HG03280 (cell line): ENCODE measurements at regions not wholly inside any gene's neighbourhood (a gene's known extent, or its start where the extent isn't known, plus 50 kb on each side); places are given as distances from the start of the nearest gene placed in this dataset.

Source experiments
- ATAC-seq: cut with Tn5 transposase; IDR thresholded peaks from one replicate; pipeline ENCODE4 v1.9.1; 2021; ENCODE audit warnings: mild to moderate bottlenecking, moderate library complexity; ENCODE audit not compliant: unreplicated experiment

DNA sequence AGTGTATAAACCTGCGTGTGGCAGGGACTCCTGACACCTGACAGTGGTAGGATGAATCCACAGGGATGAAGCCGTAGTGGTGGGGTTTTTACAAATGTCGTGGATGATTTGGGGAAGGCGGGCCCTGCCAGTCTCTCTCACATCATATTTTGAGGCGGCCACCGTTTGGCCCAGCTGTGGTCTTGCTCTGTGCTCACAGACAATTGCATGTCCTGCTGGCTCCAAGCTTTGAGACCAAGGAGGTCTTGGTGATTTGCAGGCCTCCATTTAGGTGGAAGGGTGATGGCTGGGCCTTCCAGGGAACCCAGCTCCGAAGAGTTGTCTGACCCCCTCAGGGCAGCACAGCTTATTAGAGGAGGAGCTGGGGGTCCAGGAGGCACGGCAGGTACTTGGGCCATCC is 151.1 kb upstream of the SHH start:
- no peak for ATAC-seq

DNA sequence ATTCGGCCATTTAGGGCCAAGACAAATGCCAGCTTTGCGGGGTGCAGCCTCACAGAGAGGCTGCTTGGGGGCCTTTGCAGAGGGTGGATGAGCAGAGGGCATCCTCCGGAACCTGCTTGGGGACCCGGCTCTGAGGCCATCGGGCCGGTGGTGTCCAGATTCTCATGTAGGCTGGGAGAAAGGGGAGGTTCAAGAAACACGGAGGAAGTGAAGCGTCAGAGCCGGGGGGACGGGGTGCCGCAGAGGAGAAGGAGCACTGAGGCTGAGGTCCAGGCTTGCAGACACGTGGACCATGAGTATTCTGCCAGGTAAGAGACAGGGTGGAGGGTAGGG is 150.7 kb upstream of the SHH start:
- ATAC-seq = no peak

DNA sequence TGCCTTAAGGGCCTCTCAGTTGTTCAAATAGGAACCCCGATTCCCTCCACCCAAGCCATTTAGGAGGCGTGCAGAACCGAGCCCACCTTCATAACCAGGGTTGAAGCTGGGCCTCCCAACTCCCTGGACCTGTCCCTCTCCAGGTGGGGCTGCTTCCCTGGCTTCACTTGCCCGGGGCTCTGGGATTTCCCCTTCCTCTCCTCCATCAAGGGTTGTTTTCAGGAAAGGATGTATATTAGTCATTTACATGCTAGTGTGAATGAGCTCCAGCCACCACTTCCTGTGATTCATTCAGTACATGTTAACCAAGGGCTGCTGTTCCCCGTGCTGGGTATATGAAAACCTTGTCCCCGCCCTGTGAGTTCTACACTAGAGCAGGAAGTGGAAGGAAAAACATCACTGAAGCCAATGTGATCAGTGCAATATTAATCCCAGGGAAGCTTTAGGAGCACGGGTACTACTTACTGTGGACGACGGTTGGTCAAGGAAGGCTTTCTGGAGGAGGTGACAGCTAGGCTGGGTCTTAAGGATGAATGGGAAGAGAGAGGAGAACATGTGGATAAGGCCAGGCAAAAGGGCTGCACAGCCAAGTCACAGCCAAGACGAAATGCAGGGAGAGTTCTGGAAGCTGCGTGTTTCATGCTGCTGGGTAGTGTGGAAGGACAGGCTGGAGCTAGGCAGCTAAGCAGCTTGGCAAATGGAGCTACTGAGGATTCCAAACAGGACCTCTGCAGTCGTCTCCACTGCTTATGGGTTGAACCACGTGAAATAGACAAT is 150.1 kb upstream of the SHH start:
- no peak for ATAC-seq

DNA sequence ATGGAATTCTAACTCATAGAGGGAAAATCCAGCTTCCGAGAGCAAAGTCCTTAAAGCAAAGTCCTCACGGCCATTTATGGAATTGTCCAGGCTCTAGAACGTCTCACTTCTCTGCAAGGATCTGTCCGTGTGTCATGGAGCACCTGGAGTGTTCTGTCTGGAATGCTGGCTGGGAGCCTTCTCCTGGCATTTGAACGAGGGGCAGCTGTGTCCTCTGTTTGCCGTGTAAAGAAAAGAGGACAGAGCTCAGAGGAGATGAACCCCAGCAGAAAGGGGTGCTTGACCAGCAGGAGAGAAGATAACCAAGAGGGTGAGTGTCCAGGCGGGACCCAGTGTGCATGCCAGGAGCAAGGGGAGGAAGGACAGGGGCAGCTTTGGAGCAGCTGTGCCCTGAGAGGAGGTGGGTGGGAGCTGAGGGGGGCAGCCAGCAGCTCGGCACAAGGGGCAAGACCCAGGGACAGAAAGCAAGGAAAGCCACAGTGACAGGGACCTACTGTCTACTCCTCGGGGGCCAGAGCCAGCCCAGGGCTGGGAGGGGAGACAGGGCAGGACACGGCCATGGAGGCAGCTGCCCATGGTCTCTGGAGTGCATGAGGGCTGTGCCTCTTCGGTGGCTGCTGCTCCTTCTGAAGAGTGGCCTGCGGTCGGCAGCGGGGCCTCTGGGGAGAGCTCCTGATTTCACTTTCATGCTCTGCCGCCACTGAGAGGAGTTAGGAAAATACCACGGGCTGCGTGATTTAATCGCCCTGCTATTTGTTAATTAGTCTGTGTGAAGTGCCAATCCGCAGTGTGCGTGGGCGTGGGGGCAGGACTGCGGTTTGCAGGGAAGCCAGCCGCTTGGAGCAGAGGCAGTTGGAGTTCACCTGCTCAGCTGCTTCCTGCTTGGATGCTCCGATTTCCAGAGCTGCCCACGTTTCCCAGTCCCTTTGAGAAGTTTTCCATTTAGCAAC is 149.3 kb upstream of the SHH start:
- no peak for ATAC-seq

DNA sequence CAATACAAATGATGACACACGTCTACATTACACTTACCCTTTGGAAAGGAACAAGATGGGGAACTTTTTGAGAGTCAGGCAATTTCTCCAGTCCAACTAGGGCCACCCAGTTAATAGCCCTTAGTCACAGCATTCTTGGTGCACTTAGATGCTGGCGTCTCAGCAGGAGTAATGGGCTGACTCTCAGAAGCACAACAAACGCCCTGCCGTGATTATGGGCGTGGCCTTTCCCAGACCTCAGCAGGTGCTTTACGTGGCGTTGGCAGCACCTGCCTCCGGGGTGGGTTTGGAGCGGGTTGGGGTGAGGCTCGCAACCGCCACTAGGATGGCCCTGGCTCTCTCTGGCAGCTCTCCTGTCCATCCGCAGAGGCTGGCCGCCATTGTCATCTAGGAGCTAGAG is 147.6 kb upstream of the SHH start:
- ATAC-seq = no peak

DNA sequence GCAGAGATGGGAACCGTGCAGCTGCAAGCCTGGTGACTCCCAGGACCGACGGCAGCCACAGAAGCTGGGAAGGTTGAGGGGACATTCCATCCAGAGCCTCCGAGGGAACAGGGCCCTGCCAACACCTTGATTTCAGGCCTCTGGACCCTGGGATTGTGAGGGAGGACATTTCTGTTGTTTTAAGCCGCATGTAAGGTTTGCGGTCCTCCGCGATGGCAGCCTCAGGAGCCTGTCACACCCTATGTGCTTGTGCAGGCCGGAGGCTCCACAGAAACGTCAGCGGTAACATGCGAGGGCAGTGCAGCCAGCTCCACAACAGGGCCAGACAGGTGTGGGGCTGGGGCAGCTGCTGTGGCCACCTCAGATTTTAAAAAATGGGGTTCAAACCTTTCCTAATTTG is 144.7 kb upstream of the SHH start:
- no peak for ATAC-seq

DNA sequence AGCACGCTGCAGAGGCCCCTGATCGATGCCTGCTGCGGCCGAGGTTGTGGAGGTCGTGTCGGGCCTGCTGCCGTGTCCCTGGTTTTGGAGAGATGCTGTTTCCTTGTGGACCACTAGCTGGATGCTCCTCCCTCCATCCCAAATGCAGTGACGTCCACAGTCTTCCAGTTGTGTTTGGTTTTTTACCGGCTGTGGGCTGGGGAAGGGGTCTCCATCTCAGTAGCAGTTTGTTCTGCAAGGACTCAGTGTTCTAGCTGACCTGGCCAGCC is 143.0 kb upstream of the SHH start:
- no peak for ATAC-seq

DNA sequence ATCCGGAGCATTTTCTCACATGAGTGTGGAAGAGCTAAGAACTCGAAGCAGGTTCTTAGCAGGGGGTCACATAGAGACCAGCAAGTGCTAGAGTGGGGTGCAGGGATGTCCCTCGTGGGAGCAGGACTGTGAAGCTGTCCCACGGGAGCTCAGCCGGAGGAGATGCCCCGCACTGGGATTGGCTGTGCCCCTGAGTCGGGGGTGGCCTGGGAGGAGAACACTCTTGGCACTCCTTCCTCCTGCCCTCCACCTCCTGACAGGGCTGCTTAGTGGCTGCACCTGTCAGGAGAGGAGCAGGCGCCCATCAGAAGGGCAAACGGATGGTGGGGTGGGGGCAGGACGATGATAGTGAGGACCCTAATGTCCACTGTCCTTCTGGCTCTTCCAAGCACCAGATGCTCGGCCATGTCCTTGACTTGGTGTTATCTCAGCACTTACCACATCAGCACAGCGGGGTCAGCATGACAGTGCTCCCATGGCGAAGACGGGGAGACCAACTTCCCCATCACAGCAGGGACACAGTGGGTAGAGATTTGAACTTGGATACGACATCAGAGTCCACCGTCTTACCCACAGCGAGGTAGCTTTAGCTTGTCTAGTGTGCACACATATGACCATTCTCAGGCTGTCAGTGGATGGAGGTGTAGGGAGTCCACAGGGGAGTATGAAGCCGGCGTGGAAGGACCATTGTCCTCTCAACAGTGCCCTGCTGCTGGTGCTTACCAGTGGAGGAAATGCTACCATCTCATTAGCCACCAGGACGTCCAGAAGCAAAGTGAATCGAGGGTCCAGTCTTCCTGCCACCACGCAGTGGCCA is 142.5 kb upstream of the SHH start:
- no peak for ATAC-seq

DNA sequence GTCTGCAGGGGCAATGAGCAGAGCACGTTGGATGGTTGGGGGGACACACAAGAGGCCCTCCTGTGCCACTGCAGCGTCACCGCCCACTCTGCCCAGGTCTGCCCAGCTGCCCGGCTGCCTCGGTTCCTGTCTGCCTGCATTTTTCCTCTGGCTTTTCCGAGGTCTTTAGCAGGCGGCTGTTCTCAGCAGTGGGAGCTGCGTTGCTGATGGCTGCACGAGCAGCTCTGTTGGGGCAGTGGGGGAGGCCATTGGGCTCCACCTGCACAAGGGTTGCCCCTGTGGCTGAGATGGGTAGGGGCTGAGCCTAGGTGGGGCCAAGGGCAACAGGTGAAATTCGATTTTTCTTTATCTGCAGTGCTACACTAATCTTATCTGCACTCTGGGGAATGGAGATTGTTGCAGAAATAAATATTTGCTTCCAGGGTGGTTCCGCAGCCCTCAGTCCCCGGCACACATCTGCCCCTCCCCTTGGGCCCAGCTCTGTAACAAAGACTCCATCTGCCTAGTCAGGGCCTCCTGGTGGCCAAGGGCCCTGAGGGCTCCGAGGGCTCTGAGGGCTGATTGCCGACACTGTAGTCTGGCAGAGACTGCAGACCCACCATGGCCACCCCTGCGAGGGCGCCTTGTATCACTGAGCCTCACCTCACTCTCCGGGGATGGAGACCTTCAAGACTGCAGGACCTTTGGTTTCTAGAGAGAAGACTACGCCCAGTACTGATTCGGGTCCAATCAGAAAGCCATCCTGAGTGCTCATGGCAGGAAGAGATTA is 141.7 kb upstream of the SHH start:
- ATAC-seq = no peak

DNA sequence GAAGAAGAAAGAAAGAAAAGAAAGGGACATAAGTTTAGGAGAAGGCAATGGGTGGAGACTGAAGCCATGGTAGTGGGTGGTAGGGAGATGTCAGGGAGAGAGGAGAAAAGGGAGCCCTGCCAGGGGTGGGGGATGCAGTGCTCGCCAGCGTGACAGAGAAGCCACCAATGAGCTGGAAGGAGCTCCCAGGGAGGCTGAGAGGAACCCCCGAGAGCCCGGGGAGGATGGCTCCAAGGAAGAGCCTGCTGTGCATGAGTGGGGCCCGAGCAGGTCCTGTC is 141.2 kb upstream of the SHH start:
- no peak for ATAC-seq

DNA sequence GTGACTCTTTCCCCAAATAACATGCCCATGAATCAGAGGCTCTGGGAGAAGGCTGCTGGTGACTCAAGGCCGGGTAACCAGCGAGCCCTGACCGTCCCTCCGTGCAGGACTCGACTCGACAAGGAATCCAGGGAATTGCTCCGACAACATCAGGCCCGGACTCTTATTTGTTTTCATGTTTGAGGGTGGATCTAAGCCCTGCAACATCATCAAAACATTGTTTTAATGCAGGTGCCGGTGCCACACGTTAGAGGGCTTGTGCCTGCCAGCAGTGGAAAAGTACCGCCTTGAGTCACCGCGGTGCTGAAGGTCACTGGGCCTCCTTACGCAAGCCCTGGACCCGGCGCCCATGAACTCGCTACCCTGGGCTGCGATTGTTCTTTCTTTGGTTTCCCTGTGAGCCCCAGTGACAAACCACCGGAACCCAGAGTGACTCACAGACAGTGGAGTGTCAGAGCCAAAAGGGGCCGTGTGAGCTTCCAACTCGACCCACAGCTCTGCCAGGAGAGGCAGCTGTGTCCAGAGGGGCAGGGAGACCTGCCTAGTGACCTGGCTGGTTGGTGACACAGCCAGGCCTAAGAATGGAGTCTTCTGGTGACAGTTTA is 139.4 kb upstream of the SHH start:
- no peak for ATAC-seq

DNA sequence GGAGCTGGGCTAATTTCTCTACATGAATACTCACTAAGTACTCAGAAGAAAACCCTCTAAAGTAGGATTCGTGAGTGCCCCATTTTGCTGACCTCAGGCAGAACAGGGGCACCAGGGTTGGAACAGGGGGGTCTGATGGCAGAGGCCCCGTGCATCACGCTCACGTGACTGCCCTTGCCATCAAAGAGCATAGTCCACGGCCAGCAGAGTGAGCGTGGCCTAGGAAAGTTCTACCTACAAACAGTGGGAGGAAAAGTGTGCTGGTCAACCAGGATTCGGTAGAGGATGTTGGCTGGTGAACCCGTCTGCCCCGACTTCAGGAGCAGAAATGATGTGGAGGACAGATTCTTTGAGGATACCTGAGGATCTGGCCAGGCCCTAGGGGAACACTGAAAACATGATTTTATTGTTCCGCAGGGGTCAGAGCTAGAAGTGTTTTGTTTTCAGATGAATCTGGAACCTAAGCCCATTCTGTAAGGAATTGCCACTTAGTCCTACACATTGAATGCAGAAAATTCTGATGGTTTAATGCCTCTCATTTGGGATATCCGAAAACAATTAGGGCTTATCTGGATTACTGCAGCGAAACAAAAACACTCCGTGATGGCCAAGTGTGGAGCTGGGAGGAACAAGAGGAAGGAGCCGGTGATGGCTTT is 138.8 kb upstream of the SHH start:
- no peak for ATAC-seq

DNA sequence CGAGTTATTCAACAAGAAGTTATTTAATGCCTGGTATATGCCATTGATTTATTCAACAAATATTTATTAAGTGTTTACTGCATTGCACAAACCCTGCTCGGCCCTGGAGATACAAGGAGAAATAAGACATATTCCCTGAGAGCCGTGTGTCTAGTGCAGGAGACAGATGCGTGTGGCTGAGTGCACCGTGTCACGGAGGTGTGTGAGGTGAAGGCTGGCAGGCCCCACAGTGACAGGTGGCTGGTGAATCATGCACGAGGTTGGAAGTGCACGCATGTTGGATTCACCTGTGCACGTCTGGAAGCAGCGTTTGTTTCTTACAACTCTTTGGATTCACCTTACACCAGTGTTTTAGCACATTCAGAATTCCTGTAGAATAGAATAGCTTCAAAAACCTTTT is 136.6 kb upstream of the SHH start:
- ATAC-seq = no peak

DNA sequence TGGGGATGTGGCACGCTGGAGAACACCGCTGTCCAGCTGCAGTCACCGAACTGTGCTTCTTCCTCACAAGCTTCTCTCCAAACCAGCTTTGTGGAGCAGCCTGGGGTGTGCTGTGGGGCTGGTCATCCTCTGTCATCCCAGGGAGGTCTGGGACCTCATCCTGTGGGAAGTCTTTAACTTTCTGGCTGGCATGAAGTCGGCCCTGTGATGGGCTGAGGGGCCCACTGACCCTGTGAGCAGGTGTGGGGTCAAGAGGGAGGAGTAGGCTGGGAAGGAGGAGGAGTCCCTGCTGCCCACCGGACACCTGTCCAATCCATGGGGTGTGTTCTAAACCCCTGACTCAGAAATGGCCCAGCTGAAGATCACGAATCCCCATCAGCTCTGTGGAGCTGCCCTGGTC is 136.2 kb upstream of the SHH start:
- ATAC-seq = no peak

DNA sequence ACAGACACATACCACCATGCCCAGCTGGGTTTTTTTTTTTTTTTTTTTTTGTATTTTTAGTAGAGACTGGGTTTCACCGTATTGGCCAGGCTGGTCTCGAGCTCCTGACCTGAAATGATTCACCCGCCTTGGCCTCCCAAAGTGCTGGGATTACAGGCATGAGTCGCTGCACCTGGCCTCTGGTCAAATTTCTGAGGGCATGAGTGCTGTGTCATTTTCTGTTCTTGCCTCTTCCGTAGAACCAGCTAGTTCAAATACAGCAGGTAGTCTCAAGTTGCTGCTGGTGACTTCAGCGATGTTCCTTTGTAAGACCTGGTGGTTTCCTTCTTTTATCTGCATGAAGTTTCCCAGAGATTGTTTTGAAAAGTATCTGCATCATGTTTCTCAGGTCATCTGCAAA is 134.8 kb upstream of the SHH start:
- no peak for ATAC-seq

DNA sequence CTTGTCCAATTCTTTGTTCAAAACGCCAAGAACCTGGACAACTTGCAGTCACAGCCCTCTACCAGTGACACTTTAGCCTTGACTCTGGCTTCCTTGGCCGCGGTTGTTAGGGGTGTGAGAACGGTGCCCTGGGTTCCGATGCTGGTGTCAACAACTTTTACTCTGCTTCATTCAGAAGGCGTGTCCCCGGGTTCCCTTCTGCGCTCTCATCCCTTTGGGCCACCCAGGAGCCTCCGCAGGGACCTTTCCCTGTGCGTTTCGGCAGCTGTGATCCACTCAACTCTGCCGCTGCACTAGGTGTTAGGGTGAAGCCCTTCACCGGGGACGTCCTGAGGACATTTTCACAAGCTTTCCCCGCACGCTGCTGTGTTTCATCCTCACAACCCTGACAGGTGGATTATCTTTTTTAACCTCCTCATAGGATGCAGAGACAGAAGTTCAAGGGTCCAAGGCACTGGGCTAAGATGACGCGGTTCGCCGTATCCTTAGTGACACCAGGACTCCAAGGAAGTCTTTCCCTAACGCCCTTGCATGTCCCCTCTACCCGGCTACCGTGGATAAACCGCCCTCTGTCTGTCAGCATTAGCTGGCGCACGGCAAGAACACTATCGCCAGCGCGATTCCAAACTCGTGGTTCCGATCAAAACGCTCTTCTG is 133.5 kb upstream of the SHH start:
- no peak for ATAC-seq

DNA sequence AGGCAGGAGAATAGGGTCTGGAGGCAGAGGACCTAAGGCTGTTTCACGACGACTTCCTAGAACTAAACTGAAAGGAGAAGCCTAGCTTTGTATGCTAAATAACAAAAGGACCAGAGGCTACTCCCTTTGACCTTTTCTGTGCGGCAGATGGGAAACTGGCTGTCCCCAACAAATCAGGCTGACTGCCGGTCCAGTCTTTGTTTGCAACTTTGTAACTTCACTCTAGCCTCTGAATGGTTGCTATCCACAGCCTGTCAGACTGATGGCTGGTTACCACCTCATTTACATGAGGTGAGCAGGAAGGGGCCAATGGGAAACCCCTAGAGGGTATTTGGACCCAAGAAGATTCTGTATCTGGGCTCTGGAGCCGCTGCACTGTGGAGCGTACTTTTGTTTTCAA is 132.6 kb upstream of the SHH start:
- ATAC-seq = no peak

DNA sequence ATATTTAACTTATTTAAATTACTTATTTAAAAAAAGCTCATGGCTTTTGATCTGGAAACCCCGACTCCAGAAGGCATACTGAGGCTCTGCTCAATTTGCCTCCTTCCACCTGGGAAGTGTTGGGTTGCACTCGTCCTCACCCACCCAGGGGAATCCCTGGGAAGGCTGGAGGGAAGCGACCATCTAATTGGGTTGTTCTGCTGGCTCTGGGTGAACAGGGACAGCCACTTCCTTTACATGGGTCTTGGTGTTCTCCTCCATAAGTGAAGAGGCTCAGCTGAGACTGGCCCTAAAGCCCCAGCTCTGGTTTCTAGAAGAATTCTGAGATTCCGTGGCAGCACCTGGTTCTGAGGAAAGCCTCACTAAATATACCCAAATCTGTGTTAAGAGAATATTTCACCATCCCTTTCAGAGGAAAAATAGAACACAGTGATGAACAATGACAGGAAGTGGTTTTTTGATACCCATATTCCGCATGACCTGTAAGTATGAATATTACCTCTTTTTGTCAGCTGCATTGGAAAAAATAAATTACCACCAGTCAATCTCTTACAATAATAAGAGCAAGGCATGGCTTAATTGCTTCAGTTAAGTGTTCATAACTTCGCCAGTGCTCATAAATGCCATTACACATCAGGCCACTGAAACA is 131.1 kb upstream of the SHH start:
- ATAC-seq = no peak

DNA sequence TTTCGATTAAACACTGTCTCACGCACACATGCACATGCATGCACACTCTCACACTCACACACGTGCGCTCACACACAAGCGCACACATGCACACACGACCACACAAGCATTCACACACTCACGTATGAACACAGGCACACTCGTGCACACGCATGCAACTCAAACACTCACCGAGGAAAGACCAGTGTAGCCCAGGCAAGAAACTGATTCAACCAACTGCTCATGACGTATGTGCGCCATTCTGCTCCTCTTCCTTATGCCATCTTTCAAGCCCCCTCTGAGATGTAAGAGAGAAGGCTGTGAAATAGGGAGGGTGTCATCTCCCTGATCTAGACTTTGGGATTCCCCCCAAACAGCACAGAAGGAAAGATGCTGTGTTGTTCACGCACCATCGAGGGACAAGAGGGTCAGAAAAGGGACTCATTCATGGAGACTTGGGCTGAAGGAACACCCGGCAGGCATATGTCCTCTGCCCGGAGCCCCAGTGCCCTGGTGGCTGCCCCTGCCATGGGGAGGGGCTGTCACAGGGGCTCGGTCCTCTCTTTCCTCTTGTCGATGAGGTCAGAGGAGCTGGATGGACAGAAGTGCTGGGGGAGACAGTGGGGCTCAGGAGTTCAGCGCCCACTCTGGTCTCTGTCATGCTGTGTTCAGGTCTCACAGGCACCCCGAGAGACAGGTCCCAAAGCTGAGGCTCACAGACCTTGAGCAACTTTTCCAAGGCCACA is 130.1 kb upstream of the SHH start:
- no peak for ATAC-seq
